GM12878 (cell line): ENCODE measurements at regions not wholly inside any gene's neighbourhood (a gene's known extent, or its start where the extent isn't known, plus 50 kb on each side); places are given as distances from the start of the nearest gene placed in this dataset.

ENCODE experiments used
- ATAC-seq: fragments of 200-7000 bp; cut with Tn5 transposase; 3 replicates; pipeline ENCODE4 v1.9.1; 2020; ENCODE audit warnings: mild to moderate bottlenecking, moderate library complexity
- BruUV-seq: library from RNA; stranded (reverse); fragments of 400-500 nt; replicated peaks from 2 replicates; lab custom pipeline; 2021; lab: Mats Ljungman, UMichigan
- CTCF ChIA-PET: fragments of 300-600 bp; sonication (Branson Sonifier 250); formaldehyde crosslinking; extraction: SDS; loops from one replicate; lab custom pipeline; 2021; ENCODE audit warnings: inconsistent platforms; lab: Yijun Ruan, JAX
- POLR2A ChIA-PET: fragments of 350-600 bp; formaldehyde crosslinking; extraction: SDS; loops from one replicate; lab custom pipeline; 2021; ENCODE audit warnings: inconsistent platforms; lab: Charles Lee
- RAD21 ChIA-PET: fragments of 300-600 bp; sonication (Branson Sonifier 250); formaldehyde crosslinking; loops from one replicate; lab custom pipeline; 2023; ENCODE audit warnings: antibody characterized with exemption; ENCODE audit not compliant: unreplicated experiment; lab: Charles Lee
- SMC1A ChIA-PET: fragments of 300-600 bp; sonication (Branson Sonifier 250); formaldehyde crosslinking; loops from one replicate; lab custom pipeline; 2023; ENCODE audit not compliant: unreplicated experiment, uncharacterized antibody; lab: Charles Lee
- DNase-seq: peaks from one replicate; pipeline ENCODE4 v3.0.0-alpha.2; 2011; ENCODE audit warnings: low read depth, low spot score
- FAIRE-seq: peaks from 3 replicates; lab custom pipeline; 2011; peaks lifted over from hg19 to GRCh38; lab: Jason Lieb, UNC
- H2AFZ ChIP-seq: 2 replicates; pipeline ENCODE4 v1.6.0; 2011; ENCODE audit warnings: low read depth, low read length, control low read depth; ENCODE audit not compliant: control insufficient read depth
- H3K27ac ChIP-seq: 2 replicates; pipeline ENCODE4 v1.5.1; 2011; ENCODE audit warnings: control low read depth; ENCODE audit not compliant: control insufficient read depth, insufficient read depth
- H3K27me3 ChIP-seq, 2 experiments: replicated peaks in 1 of 2; 2 replicates each; pipeline versions ENCODE4 v1.6.0 to v1.6.1; 2011; ENCODE audit warnings: low read length in 1 of 2; ENCODE audit not compliant: control insufficient read depth in 2 of 2, insufficient read depth in 2 of 2
- H3K36me3 ChIP-seq, 2 experiments: 2 replicates each; pipeline ENCODE4 v1.5.1; 2011; ENCODE audit warnings: low read length in 1 of 2; ENCODE audit not compliant: control insufficient read depth in 2 of 2, insufficient read depth in 2 of 2
- H3K4me1 ChIP-seq: 2 replicates; pipeline ENCODE4 v1.6.1; 2011; ENCODE audit warnings: mild to moderate bottlenecking, low read length, moderate library complexity, mixed read lengths; ENCODE audit not compliant: control insufficient read depth, insufficient read depth
- H3K4me2 ChIP-seq: 2 replicates; pipeline ENCODE4 v1.6.0; 2011; ENCODE audit warnings: control low read depth; ENCODE audit not compliant: control insufficient read depth, insufficient read depth
- H3K4me3 ChIP-seq: fragments of 200-600 bp; sonication (generic); 2 replicates; pipeline ENCODE4 v1.5.1; 2016
- H3K79me2 ChIP-seq: 2 replicates; pipeline ENCODE4 v1.6.0; 2011; ENCODE audit warnings: low read length; ENCODE audit not compliant: control insufficient read depth, insufficient read depth
- H3K9ac ChIP-seq: 2 replicates; pipeline ENCODE4 v1.8.0; 2011; ENCODE audit warnings: low read length, control low read depth, mixed read lengths; ENCODE audit not compliant: control insufficient read depth, insufficient read depth
- H3K9me3 ChIP-seq: replicated peaks from 3 replicates; pipeline ENCODE4 v1.5.1; 2011; ENCODE audit warnings: mild to moderate bottlenecking, low read length; ENCODE audit not compliant: control insufficient read depth, insufficient read depth
- H4K20me1 ChIP-seq: 2 replicates; pipeline ENCODE4 v1.6.0; 2011; ENCODE audit not compliant: control insufficient read depth, insufficient read depth
- CBX3 ChIP-seq: fragments of 200-600 bp; sonication (generic); IDR thresholded peaks from 2 replicates; pipeline ENCODE4 v1.6.1; 2016; ENCODE audit warnings: low read depth, borderline replicate concordance
- CREB1 ChIP-seq: IDR thresholded peaks from 2 replicates; pipeline ENCODE4 v1.6.1; 2012; ENCODE audit warnings: low read depth, mild to moderate bottlenecking, inconsistent platforms
- ESRRA ChIP-seq: IDR thresholded peaks from 2 replicates; pipeline ENCODE4 v1.6.1; 2012; ENCODE audit warnings: mild to moderate bottlenecking, low read length, improper control_type of control experiment
- HDAC6 ChIP-seq: fragments of 200-600 bp; sonication (generic); IDR thresholded peaks from one replicate; pipeline ENCODE4 v1.8.0; 2017; ENCODE audit warnings: antibody characterized with exemption; ENCODE audit not compliant: unreplicated experiment
- KAT2A ChIP-seq: conservative IDR thresholded peaks from 2 replicates; pipeline ENCODE4 v1.6.1; 2011; ENCODE audit warnings: low read depth, low read length; ENCODE audit not compliant: control insufficient read depth
- PKNOX1 ChIP-seq: fragments of 450-650 bp; IDR thresholded peaks from 2 replicates; pipeline ENCODE4 v1.6.1; 2016; ENCODE audit warnings: mild to moderate bottlenecking
- POU2F2 ChIP-seq: IDR thresholded peaks from 3 replicates; pipeline ENCODE4 v1.6.1; 2011; ENCODE audit warnings: low read depth, mild to moderate bottlenecking, low read length, borderline replicate concordance
- SKIL ChIP-seq: fragments of 450-650 bp; IDR thresholded peaks from 2 replicates; pipeline ENCODE4 v1.6.1; 2017; ENCODE audit warnings: mild to moderate bottlenecking, low read depth, inconsistent platforms; ENCODE audit not compliant: poor library complexity, severe bottlenecking
- SREBF1 ChIP-seq: IDR thresholded peaks from 2 replicates; pipeline ENCODE4 v1.6.1; 2012; ENCODE audit warnings: mild to moderate bottlenecking, low read length
- ZNF207 ChIP-seq: fragments of 450-650 bp; IDR thresholded peaks from 2 replicates; pipeline ENCODE4 v1.6.1; 2014; ENCODE audit warnings: antibody characterized with exemption, mild to moderate bottlenecking, borderline replicate concordance
- ZNF274 ChIP-seq: IDR thresholded peaks from one replicate; pipeline ENCODE4 v1.8.0; 2011; ENCODE audit not compliant: insufficient read length, insufficient read depth
- WGBS: methylation state at CpG from one replicate; pipeline ENCODE4 v1.1.6; 2016; ENCODE audit warnings: low lambda C conversion rate; ENCODE audit not compliant: insufficient replicate concordance, insufficient coverage; ENCODE audit errors: missing lambda C conversion rate; 5-methylcytosine and 5-hydroxymethylcytosine counted together
- in situ Hi-C: fragments of 300-500 bp; cut with MboI; formaldehyde crosslinking; loops from 9 replicates; pipeline ENCODE4 v1.14.3; 2018; ENCODE audit warnings: mixed read lengths
- intact Hi-C: fragments of 100-400 bp; cut with micrococcal nuclease; formaldehyde crosslinking; loops from one replicate; pipeline ENCODE4 v1.14.2; 2022; ENCODE audit not compliant: unreplicated experiment
- TF ChIP-seq, protein P1 (sequence below): IDR thresholded peaks from 2 replicates; pipeline ENCODE4 v1.6.1; 2011; ENCODE audit warnings: low read depth, mild to moderate bottlenecking, low read length, moderate library complexity, borderline replicate concordance; ENCODE audit errors: extremely low read depth

DNA sequence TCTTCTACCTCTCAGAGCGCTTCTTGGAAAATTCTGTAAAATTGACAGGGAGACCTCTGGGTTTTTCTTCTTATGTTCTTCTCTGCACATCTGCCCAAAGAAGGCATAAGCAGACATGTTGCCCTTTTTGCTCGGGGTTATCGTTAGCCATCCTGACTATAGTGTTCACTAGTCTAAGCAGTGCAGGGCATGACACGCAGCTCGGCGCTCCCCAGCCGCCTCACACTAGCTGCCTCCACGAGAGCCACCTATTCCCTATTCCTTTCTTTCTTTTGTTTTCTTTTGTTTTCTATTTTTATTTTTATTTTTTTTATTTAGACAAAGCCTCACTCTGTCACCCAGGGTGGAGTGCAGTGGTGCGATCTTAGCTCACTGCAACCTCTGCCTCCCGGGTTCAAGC, 100.2 kb upstream of the OPRM1 start:
- BruUV-seq = no TSS peak

More for the DNA sequence above, 100.2 kb upstream of the OPRM1 start:
- FAIRE-seq (no peak), ATAC-seq (no peak), DNase-seq (no peak)
- no peaks in the 10 kb centered on the region for H3K36me3 ChIP-seq
- H4K20me1 ChIP-seq = no peaks in the 10 kb centered on the region
- H2AFZ ChIP-seq = no peak overlapping the region
- intact Hi-C loops = no loop called here
- H3K4me2 ChIP-seq = no peak overlapping the region
- RAD21 ChIA-PET = no interaction called here
- H3K27ac ChIP-seq = no peak overlapping the region
- no peak overlapping the region for H3K9ac ChIP-seq
- no peak overlapping the region for H3K4me3 ChIP-seq
- H3K79me2 ChIP-seq = no peaks in the 10 kb centered on the region
- CTCF ChIA-PET = interaction anchor here (0.6 kb wide), 1 partner anchor 452 kb away, joined by 3 read pairs; no protein-coding TSS in a partner anchor
- TF ChIP-seq, protein P1, sequence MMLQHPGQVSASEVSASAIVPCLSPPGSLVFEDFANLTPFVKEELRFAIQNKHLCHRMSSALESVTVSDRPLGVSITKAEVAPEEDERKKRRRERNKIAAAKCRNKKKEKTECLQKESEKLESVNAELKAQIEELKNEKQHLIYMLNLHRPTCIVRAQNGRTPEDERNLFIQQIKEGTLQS = no peak
- no peak for TF ChIP-seq PKNOX1
- TF ChIP-seq POU2F2 = no peak
- TF ChIP-seq ZNF274 = no peak
- TF ChIP-seq KAT2A = no peak
- no peak for TF ChIP-seq CBX3
- no peak for TF ChIP-seq SKIL
- no peak for TF ChIP-seq ESRRA
- TF ChIP-seq CREB1 = no peak
- TF ChIP-seq SREBF1 = no peak
- TF ChIP-seq ZNF207 = no peak
- no peak for TF ChIP-seq HDAC6
- no peaks in the 10 kb centered on the region for H3K27me3 ChIP-seq
- H3K4me1 ChIP-seq = no peaks in the 10 kb centered on the region
- 42% methylated on average over 10 of the region's 10 CpGs for WGBS
- SMC1A ChIA-PET = interaction anchor here (1.3 kb wide), 1 partner anchor 10 kb away, joined by 5 read pairs; no protein-coding TSS in a partner anchor
- in situ Hi-C loops = no loop called here
- H3K9me3 ChIP-seq = no peaks in the 10 kb centered on the region
- POLR2A ChIA-PET = no interaction called here
